ENCODE measurements at regions not wholly inside any gene's neighbourhood (a gene's known extent, or its start where the extent isn't known, plus 50 kb on each side); places are given as distances from the start of the nearest gene placed in this dataset.

DNA sequence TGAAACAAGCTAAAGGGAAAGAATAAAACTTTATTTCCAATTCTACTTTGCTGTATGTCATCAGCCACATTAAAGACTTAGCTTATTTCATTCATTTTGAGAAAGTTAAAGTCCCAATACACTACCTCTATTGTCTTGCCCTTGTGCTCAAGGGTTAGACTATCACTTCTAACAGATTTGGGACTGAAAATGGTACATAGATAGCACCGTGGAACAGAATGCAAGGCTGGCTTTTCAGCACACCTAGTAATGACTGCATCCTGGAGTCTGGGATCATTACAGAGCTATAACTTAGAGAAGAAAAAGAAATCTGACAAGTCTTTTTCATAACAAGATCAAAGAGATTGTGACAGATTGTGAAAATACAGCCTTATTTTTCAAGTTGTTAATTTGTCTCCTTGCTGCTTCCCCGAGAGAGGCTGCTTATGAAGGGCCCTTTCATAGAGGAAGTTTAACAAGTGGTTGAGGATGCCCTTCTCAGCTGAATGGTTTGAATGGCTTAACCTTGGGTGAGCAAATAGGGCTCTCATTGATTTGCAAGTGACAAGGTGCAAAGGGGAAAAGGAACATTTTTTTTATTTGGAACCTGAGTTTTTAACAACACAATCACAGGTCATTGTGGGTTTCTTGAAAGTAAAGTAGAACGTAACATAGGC is 371.8 kb downstream of the EPHA4 start:
- H3K4me3 ChIP-seq (ENCODE audit: low read depth, low read length), result no peak overlapping the region
- no peak for DNase-seq (ENCODE audit: low read depth)
- TF ChIP-seq, protein P1, sequence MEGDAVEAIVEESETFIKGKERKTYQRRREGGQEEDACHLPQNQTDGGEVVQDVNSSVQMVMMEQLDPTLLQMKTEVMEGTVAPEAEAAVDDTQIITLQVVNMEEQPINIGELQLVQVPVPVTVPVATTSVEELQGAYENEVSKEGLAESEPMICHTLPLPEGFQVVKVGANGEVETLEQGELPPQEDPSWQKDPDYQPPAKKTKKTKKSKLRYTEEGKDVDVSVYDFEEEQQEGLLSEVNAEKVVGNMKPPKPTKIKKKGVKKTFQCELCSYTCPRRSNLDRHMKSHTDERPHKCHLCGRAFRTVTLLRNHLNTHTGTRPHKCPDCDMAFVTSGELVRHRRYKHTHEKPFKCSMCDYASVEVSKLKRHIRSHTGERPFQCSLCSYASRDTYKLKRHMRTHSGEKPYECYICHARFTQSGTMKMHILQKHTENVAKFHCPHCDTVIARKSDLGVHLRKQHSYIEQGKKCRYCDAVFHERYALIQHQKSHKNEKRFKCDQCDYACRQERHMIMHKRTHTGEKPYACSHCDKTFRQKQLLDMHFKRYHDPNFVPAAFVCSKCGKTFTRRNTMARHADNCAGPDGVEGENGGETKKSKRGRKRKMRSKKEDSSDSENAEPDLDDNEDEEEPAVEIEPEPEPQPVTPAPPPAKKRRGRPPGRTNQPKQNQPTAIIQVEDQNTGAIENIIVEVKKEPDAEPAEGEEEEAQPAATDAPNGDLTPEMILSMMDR (IDR thresholded peaks at IDR 0.05; ENCODE audit: low read depth, low read length, missing control alignments), result no peak

DNA sequence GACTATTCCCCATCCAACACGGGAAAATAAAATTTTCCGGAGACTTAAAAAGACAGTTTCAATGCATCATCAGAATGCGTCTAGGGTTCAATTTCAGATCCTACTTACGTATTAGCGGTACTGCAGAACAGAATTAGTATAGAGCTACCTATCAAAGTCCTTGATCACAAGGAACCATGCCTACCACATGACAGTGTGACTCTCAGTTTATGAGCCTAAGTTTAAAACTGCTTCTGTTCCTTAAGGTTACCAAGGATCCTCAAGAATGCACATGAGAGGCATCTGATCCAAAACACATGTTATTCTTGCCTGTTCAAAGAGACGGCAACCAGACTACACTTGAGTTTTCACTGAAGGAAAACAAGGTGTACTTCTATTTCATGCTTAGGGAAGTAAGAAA is 369.7 kb downstream of the EPHA4 start:
- TF ChIP-seq, protein P1 (IDR thresholded peaks at IDR 0.05; ENCODE audit: low read depth, low read length, missing control alignments), result no peak
- DNase-seq (ENCODE audit: low read depth), result no peak
- H3K4me3 ChIP-seq (ENCODE audit: low read depth, low read length), result no peak overlapping the region

DNA sequence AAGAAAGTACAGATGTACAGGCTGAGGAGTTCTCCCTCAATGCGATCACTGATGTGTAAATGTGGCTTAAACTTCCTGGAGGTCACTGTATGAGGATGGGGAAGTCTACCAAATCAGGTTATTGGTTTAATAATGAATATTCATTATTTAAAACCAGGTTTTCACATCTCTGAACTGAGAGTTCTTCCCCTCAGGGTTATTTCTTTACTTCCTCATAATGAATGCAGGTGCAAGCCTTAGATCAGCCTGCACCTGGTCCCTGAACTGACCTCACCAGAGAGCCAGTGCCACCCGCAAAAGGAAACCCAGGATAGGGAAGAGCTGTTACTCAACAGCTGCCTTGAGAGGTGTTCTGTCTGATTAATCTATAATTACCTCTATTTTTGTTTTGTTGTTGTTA is 369.0 kb downstream of the EPHA4 start:
- peak; percentile 10 for DNase-seq (ENCODE audit: low read depth)
- H3K4me3 ChIP-seq (ENCODE audit: low read depth, low read length), result no peak overlapping the region
- TF ChIP-seq, protein P1 (IDR thresholded peaks at IDR 0.05; ENCODE audit: low read depth, low read length, missing control alignments), result no peak

DNA sequence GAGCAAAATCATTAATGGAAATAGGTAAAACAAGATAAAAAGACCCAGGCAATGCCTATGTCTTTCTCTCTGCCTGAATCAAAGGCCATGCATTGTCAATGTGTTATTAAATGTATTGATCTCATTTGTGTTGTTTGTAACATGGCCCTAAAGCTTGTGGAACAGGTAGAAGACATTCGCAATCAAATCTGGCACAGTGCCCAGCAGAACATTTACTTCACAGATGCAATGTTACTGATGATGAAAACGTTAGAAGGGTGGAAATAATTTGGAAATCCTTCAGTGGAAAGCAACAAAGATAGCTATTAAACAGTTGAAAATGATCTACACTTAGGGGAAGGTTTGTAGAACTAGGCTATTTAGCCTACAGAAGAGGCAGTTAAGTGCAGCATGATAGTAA is 368.2 kb downstream of the EPHA4 start:
- DNase-seq (ENCODE audit: low read depth), result no peak
- TF ChIP-seq, protein P1 (IDR thresholded peaks at IDR 0.05; ENCODE audit: low read depth, low read length, missing control alignments), result no peak
- H3K4me3 ChIP-seq (ENCODE audit: low read depth, low read length), result no peak overlapping the region

DNA sequence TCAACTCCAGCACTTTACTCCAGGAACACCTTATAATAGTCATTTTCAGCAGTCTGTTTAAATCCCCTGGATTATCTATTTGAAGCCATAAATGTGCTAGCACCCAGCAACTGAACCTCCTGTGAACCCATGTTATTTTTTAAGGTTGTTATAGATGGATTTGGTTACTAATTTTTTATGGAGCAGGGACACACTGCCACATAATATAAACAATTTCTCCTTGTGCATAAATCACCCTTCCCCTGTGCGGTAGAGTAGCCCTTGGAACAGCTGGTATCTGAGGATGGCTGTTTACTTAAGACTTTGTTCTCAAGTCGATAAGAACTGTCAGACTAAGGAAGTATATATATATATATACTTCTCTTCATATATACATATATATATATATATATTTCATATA is 367.4 kb downstream of the EPHA4 start:
- TF ChIP-seq, protein P1 (IDR thresholded peaks at IDR 0.05; ENCODE audit: low read depth, low read length, missing control alignments), result no peak
- no peak for DNase-seq (ENCODE audit: low read depth)
- no peak overlapping the region for H3K4me3 ChIP-seq (ENCODE audit: low read depth, low read length)

DNA sequence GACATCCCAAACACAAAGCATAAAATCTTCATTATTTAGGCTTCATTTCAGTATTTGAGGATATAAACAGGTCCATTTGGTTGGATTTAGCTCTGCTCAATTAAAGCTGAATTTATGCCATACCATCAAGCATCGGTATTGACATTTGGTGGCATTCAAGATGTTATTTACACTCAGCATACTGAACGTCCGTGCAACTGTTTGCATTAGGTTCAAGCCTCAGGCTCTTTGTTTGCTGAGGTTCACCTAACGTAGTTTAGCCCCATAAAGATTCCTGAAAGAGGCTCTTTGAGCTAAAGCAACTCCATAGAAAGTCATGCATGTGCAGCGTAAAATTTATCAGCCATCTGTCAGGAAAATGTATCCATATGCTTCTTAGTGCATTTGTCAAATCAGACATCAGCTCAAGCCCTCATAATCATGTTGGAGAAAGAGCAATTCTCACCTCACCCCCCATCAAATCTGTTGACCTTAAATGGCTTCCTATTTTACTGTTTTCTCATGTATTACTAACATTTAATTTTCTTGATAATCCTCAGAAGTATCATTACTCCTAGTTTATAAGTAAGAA is 366.9 kb downstream of the EPHA4 start:
- TF ChIP-seq, protein P1 (IDR thresholded peaks at IDR 0.05; ENCODE audit: low read depth, low read length, missing control alignments), result no peak
- no peak for DNase-seq (ENCODE audit: low read depth)
- no peak overlapping the region for H3K4me3 ChIP-seq (ENCODE audit: low read depth, low read length)

DNA sequence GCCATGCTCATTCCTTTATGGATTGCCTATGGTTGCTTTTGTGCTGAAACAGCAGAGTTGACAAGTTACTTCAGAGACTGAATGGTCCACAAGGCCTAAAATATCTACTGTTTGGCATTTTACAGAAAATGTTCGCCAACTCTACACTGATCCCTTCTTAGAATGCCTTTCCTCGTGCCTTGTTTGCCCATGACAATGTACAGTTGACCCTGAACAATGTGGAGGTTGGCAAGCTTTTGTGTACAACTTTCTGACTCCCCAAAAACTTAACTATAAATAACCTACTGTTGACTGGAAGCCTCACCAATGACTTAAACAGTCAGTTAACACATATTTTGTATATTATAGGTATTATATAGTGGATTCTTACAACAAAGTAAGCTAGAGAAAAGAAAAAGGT is 361.4 kb downstream of the EPHA4 start:
- no peak overlapping the region for H3K4me3 ChIP-seq (ENCODE audit: low read depth, low read length)
- no peak for DNase-seq (ENCODE audit: low read depth)
- TF ChIP-seq, protein P1 (IDR thresholded peaks at IDR 0.05; ENCODE audit: low read depth, low read length, missing control alignments), result no peak
